SW480 (cell line): ENCODE measurements at regions not wholly inside any gene's neighbourhood (a gene's known extent, or its start where the extent isn't known, plus 50 kb on each side); places are given as distances from the start of the nearest gene placed in this dataset.

Experiments used
- DNase-seq: peaks from one replicate; pipeline ENCODE4 v3.0.0-alpha.2; 2016; ENCODE audit warnings: low spot score

GRCh38 chr13:31853643-31854326, 114.5 kb downstream of the RXFP2 start:
- no peak for DNase-seq

DNA sequence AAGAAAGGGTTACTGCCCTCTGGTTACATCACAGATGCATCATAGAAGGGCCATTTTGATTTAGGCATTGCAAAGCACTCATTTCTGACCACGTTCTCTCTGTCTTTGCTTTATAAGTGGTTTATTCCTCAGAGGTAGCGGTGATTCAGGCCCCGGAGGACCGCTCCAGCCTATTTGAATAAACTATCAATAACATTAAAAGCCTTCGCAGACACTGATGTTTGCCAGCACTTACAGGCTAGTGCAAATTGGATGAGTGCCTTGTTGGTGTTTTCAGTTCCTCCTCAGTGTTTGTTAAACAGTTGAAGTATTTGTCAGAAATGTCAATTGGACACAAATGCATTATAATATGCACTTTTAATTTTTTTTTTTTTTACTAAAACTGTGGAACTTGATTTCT, 120.2 kb downstream of the RXFP2 start:
- no peak for DNase-seq

DNA sequence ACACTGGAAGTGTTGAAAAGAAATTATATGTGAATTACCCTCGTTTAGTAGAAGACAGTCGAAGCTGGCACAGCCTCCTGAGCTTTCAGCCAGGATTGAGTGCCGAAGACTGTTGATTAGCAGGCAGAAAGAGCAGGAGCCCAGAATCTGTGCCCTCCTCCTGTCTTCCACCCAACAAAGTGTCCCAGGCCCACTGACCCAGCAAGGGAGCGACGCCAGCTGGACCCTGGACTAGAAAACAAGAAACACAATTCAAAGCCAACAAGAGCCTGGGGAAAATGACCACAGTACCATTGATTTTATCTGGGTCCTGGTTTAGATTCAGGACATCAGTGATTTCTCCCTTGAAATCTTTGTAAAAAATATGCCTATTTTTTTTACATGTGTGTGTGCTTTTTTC, 120.7 kb downstream of the RXFP2 start:
- no peak for DNase-seq

DNA sequence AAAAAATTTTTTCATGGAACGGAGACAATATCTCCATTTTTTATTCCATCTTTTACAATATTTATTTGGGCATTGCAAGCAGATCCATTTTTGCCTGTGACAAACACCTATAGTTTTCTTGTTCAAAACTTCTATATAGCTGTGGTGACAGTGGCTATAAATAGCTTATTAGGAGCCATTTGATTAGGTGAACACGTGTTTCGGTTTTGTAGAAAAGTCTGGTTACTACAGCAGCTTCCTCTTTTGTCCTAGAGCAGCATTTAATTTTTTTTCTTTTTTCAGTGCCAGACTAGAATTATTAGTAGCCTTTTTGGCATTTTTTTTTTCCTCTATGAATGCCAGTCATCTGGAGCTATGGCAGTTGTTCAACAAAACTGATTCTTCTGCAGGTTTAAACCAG, 123.5 kb downstream of the RXFP2 start:
- DNase-seq: no peak

GRCh38 chr13:31864307-31864706, 125.0 kb downstream of the RXFP2 start:
- DNase-seq: no peak

DNA sequence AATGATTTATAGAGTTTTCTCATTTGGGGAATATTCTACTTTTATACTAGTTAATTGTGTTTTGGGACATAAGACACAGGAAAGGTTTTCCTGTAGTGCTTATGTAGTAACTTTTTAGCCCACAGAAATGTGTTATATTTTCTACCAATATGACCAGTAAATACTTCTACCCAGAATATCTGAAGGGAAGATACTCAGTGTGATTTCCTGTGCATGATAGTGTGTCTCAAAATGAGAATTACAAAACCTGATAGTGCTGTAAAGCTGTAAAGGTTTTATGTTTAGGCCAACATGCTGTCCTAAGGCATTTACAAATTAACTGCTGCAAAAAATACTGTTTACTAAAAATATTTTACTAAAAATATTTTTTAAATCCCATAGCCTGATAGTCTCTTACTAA, 126.8 kb downstream of the RXFP2 start:
- DNase-seq: no peak

DNA sequence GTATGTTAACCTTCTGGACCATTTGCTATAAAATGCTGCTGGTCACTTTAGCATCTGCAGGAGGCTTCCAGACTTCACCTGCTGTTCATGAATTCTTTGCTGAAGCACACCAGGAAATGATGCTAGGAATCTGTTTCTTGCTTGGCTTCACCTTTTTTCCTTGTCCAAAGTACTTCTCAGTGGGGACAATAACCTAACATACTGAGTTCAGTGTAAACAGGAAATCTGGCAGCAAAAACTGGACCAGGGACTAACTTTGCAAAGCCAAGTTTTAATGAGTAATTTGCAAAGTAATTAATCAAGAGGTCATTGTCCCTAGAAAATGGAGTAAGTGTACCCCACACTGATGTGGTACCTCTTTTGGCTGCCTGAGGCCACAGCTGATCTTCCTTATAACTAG, 128.4 kb downstream of the RXFP2 start:
- no peak for DNase-seq

GRCh38 chr13:31869582-31869981, 130.3 kb downstream of the RXFP2 start:
- no peak for DNase-seq

- no peak for DNase-seq
Observed at GRCh38 chr13:31870511-31870910, 131.2 kb downstream of the RXFP2 start.

GRCh38 chr13:31873145-31873544, 133.8 kb downstream of the RXFP2 start:
- DNase-seq: no peak

DNA sequence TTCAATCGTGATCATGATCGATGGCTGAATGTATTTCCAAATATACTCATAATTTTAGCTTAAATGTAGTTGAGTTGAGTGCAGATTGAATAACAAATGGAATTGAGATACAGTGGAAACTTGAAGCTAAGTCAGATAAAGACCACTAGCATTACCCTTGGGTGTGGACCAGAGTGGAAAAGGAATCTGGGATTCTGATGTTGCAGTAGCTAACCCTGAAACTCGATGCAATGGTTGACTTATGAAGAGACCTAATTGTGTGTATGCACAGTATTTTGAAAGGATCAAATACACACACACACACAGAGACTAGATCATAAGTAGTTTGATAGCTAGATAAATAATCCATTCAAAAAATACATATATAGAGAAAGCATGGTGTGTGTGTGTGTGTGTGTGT, 135.8 kb downstream of the RXFP2 start:
- DNase-seq: no peak

- DNase-seq: no peak
Observed at GRCh38 chr13:31878052-31878451, 138.7 kb downstream of the RXFP2 start.

DNA sequence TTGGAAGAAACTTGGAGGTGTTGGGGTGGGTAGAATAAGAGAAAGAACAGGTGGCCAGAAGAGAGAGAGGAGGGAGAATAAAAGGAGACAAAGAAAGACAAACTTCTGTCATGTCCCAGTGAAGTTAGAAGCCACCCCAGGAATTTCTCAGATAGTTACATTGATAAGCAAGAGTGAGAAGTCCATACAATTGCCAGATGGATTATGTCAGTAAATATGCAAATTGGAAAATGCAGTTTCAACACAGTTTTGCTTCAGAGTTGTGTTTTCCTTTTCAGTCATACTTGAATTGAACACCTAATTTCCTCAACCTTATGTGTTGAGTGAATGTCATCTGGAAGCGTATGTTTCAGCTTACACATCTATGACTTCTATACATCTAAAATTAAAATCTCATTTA, 139.2 kb downstream of the RXFP2 start:
- DNase-seq: no peak

- no peak for DNase-seq
Observed at GRCh38 chr13:31878955-31879354, 139.6 kb downstream of the RXFP2 start.

DNA sequence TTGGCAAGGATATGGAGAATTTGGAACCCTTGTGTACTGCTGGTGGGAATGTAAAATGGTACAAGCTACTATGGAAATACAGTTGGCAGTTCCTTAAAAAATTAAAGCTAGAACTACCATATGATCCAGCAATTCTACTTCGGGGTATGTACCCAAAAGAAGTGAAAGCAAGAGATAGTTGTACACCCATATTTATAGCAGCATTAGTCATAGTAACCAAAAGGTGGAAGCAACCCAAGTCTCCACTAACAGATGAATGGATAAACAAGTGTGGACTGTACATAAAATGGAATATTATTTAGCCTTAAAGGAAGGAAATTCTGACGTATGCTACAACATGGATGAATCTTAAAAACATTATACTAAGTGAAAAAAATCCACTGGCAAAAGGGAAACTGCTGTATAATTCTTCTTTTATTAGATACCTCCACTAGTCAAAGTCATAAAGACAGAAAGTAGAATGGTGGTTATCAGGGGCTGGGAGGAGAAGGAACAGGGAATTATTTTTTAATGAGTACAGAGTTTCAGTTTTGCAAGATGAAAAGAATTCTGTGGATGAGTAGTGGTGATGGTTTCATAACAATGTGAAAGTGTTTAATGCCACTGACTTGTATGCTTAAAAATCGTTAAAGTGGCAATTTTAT, 141.6 kb downstream of the RXFP2 start:
- DNase-seq: no peak

DNA sequence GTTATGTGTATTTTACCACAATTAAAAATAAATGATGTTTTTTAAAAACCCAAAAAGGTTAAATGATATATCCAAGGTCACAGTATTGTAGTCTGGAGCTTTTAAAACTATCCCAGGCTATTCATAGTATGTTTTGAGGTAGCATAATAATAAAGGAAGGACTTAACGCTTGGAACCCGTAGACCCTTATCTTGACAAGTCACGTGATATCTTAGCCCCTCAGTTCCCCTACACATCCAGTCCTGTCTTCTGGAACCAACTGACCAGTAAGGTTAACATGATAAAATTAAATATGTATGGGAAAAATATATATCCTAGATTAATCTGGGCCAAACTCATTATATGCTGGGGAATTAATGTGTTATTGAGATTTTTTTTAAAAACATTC, 142.2 kb downstream of the RXFP2 start:
- DNase-seq: no peak

DNA sequence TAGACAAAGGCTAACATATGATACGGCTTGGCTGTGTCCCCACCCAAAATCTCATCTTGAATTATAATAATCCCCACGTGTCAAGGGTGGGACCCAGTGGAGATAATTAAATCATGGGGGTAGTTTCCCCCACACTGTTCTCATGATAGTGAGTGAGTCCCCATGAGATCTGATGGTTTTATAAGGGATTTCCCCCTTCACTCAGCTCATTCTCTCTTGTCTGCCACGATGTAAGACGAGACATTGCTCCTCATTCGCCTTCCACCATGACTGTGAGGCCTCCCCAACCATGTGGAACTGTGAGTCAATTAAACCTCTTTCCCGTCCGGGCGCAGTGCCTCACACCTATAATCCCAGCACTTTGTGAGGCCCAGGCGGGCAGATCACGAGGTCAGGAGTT, 143.5 kb downstream of the RXFP2 start:
- DNase-seq: no peak

DNA sequence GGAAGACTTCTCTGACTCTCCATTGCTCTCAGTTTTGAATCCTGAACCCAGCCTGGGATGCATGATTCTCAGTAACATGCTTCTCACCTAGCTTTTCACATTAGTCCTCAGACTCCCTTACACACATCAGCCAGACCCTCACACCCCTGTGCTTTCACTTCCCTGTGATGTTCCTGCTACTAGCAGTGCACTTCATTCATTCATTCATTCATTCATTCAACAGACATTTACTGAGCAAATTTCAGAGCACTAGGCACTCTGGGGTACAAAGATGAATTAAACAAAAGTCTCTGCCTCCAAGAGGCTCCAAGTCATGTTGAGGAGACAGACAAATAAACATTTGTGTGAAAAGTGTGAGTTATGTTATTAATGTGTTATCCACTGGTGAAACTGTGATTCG, 145.2 kb downstream of the RXFP2 start:
- DNase-seq: no peak

DNA sequence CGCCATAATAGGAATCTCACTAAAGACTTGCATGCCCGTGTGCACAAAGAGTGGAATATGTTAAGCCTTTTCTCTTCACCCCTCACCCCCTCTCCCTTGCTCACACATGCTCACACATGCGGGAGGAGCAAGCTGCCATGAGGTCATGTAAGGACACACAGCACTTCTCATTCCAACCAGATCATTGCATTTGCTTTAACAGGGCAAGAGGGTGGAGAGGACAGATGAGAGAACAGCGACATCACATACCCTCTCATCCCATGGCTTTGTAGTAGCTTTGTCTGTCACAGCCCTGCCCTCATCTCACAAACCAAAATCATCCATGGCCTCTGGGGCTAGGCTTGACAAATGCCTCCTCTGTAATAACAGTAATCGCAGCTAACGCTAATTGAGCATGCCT, 145.6 kb upstream of the FRY start:
- no peak for DNase-seq

DNA sequence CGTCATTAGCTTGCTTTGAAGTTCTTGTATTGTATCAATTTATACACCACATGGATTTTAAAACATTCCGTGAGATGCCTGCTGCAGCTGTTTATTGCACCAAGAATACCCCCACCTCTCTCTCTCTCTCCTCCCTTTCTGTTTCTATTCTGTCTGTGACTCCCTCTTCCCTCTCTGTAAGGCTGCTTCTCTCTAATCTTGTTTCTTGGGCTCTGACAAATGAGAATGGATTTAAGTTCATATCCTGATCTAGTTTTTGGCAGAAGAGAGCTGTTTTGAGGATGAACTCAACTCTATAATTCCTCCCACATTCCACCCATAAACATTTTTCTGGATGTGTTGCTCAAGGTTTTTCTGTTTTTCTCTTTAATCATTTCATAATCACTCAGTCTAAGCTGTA, 144.3 kb upstream of the FRY start:
- no peak for DNase-seq

GRCh38 chr13:31890946-31891345, 140.6 kb upstream of the FRY start:
- no peak for DNase-seq

DNA sequence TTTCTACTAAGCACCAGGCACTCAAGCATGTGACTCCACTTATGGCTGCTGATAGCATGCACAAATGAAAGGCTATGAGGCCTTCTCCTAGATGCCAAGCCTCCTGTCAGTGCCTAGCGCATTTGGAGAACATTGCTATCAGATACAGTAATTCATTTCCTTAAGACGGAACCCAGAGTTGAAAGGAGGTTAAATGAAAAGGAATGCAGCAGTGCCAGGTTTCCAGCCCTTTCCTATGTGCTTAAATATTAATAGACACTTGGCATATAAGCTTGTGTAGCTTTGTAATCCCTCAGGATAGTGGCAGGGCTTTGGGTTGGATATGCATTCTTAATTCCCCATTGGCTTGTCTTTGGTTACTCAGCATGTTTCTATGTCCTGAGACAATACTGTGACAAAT, 140.1 kb upstream of the FRY start:
- DNase-seq: no peak

DNA sequence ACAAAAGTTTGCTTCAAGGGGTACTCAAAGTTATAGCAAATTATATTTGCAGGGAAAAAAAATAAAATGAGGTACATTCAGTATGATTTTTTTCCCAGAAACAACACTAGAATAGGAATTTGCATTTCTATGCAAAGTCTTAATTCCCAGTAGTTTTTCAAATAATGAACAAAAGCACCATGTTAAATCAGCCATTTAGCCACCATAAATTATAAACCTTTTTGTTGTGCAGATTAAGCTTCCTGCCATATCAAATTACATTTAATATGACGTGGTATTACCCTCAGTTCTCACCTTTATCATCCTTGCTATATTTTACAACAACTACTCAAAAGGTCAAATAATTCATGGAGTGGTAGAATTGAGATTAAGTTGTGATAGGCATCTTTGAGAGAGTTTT, 136.6 kb upstream of the FRY start:
- no peak for DNase-seq

DNA sequence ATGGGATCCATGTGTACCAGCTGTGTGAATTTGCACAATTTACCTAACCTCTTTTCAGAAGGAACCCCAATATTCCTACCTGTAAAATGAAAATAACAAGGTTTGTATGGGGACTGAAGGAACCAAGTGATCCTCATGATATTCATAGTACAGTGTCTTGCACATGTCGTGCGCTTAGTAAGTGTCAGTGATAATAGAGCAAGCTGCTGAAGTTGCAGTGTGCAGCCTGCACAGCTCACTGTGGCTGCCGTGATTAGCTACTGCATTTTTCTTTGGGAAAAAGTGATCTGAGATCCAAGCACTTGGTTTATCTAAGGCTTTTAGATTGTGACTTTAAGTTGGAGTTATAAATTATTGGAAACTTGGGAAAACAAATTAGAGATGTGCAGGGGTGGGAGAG, 135.9 kb upstream of the FRY start:
- DNase-seq: no peak
